NT2/D1 (cell line): ENCODE measurements at regions not wholly inside any gene's neighbourhood (a gene's known extent, or its start where the extent isn't known, plus 50 kb on each side); places are given as distances from the start of the nearest gene placed in this dataset.

Experiments
- YY1 ChIP-seq: IDR thresholded peaks from 2 replicates; pipeline ENCODE4 v1.6.1; 2011; ENCODE audit not compliant: insufficient read length, insufficient read depth
- ZNF274 ChIP-seq: IDR thresholded peaks from 2 replicates; pipeline ENCODE4 v1.6.1; 2011; ENCODE audit warnings: mild to moderate bottlenecking, low read depth, low read length

DNA sequence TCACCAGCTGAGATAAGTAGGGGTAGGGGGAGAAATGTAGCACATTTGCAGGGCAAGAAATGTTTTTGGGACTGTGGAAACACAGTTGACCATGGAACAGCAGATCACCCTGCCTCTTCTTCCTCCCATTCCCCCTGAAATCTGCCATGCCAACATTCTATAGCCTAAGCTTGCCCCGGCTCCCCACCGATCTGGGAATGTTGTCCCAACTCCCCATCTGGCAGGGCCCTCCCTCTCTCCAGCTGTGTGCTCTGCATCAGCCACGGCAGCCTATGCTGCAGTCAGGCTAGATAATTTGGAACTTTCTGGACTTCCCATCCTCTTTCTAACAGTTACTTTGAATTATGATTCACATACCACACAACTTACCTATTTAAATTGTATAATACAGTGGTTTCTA is 425.1 kb upstream of the RAB6C start:
- TF ChIP-seq YY1, result no peak
- TF ChIP-seq ZNF274, result no peak
